Neuronal stem cell (in vitro differentiated cells): ENCODE measurements at regions not wholly inside any gene's neighbourhood (a gene's known extent, or its start where the extent isn't known, plus 50 kb on each side); places are given as distances from the start of the nearest gene placed in this dataset.

Source experiments
- DNase-seq: peaks from one replicate; pipeline ENCODE4 v3.0.0-alpha.2; 2013; ENCODE audit warnings: low spot score
- H2AFZ ChIP-seq: one replicate; pipeline ENCODE4 v1.6.1; 2013; ENCODE audit warnings: mild to moderate bottlenecking, low read length, inconsistent platforms
- H2AK5ac ChIP-seq: 2 replicates; pipeline ENCODE4 v1.6.1; 2013; ENCODE audit warnings: low read depth, mild to moderate bottlenecking, inconsistent platforms, low read length, moderate library complexity, mixed read lengths
- H2BK120ac ChIP-seq: 2 replicates; pipeline ENCODE4 v1.6.1; 2013; ENCODE audit warnings: low read depth, mild to moderate bottlenecking, inconsistent platforms, low read length, moderate library complexity, mixed read lengths
- H2BK12ac ChIP-seq: one replicate; pipeline ENCODE4 v1.6.1; 2013; ENCODE audit warnings: low read length, inconsistent platforms
- H2BK15ac ChIP-seq: 2 replicates; pipeline ENCODE4 v1.6.1; 2013; ENCODE audit warnings: mild to moderate bottlenecking, low read length, inconsistent platforms, mixed read lengths
- H2BK5ac ChIP-seq: one replicate; pipeline ENCODE4 v1.6.1; 2013; ENCODE audit warnings: inconsistent platforms, mild to moderate bottlenecking, low read length, moderate library complexity
- H3K14ac ChIP-seq: one replicate; pipeline ENCODE4 v1.6.1; 2013; ENCODE audit warnings: low read length, inconsistent platforms
- H3K18ac ChIP-seq: 2 replicates; pipeline ENCODE4 v1.6.1; 2013; ENCODE audit warnings: low read length, inconsistent platforms
- H3K23ac ChIP-seq: 2 replicates; pipeline ENCODE4 v1.6.1; 2013; ENCODE audit warnings: low read depth, mild to moderate bottlenecking, mixed read lengths, low read length, inconsistent platforms; ENCODE audit not compliant: poor library complexity
- H3K27ac ChIP-seq: replicated peaks from 3 replicates; pipeline ENCODE4 v1.5.1; 2013; ENCODE audit warnings: low read length, inconsistent platforms
- H3K27me3 ChIP-seq, 3 experiments: 2 replicates each; pipeline ENCODE4 v1.6.1; 2013; ENCODE audit warnings: low read length in 3 of 3, mild to moderate bottlenecking in 2 of 3, inconsistent platforms in 1 of 3, low read depth in 1 of 3, mixed read lengths in 1 of 3, moderate library complexity in 1 of 3; ENCODE audit not compliant: control insufficient read depth in 3 of 3, insufficient read depth in 3 of 3
- H3K36me3 ChIP-seq, 2 donors: replicated peaks in 1 of 2; 2 replicates each; pipeline ENCODE4 v1.6.1; 2013; ENCODE audit warnings: low read length in 2 of 2; ENCODE audit not compliant: control insufficient read depth in 2 of 2, insufficient read depth in 2 of 2
- H3K4ac ChIP-seq: 2 replicates; pipeline ENCODE4 v1.6.1; 2013; ENCODE audit warnings: inconsistent platforms, mild to moderate bottlenecking, low read length, moderate library complexity
- H3K4me1 ChIP-seq, 2 donors: 1 replicate in 1 of 2; 2 replicates in 1 of 2; pipeline ENCODE4 v1.6.1; 2013; ENCODE audit warnings: low read length in 2 of 2, low read depth in 1 of 2; ENCODE audit not compliant: control insufficient read depth in 2 of 2, insufficient read depth in 1 of 2
- H3K4me2 ChIP-seq: one replicate; pipeline ENCODE4 v1.6.1; 2013; ENCODE audit warnings: mild to moderate bottlenecking, low read length, inconsistent platforms; ENCODE audit not compliant: insufficient read depth, poor library complexity, severe bottlenecking
- H3K4me3 ChIP-seq, 2 donors: 2 replicates each; pipeline ENCODE4 v1.5.1; 2013; ENCODE audit warnings: low read length in 2 of 2, mild to moderate bottlenecking in 2 of 2, inconsistent platforms in 1 of 2, moderate library complexity in 1 of 2
- H3K79me1 ChIP-seq: one replicate; pipeline ENCODE4 v1.6.1; 2013; ENCODE audit warnings: low read depth, mild to moderate bottlenecking, inconsistent platforms, low read length, moderate library complexity
- H3K9ac ChIP-seq: one replicate; pipeline ENCODE4 v1.6.1; 2013; ENCODE audit warnings: mild to moderate bottlenecking, low read depth, low read length, inconsistent platforms; ENCODE audit not compliant: poor library complexity
- H3K9me3 ChIP-seq, 2 donors: replicated peaks in 1 of 2; 2 replicates each; pipeline versions ENCODE3 to v1.6.1; 2013; ENCODE audit warnings: low read length in 2 of 2, mild to moderate bottlenecking in 2 of 2, inconsistent platforms in 1 of 2, low read depth in 1 of 2, mixed read lengths in 1 of 2, moderate library complexity in 1 of 2; ENCODE audit not compliant: control insufficient read depth in 2 of 2, insufficient read depth in 1 of 2
- H4K8ac ChIP-seq: one replicate; pipeline ENCODE4 v1.6.1; 2013; ENCODE audit warnings: low read depth, mild to moderate bottlenecking, inconsistent platforms, low read length, moderate library complexity
- H4K91ac ChIP-seq: one replicate; pipeline ENCODE4 v1.6.1; 2013; ENCODE audit warnings: low read length, low read depth, mild to moderate bottlenecking, inconsistent platforms; ENCODE audit not compliant: poor library complexity
- WGBS, 2 donors: extraction: QIAGEN DNeasy Blood & Tissue Kit; methylation state at CpG; one replicate each; pipeline ENCODE4 v1.1.7; 2013; ENCODE audit warnings: missing lambda C conversion rate in 2 of 2, mixed read lengths in 1 of 2; ENCODE audit not compliant: insufficient read length in 2 of 2, insufficient replicate concordance in 1 of 2; ENCODE audit errors: extremely low coverage in 2 of 2; 5-methylcytosine and 5-hydroxymethylcytosine counted together

- no peak for DNase-seq
- no CpG with 5 or more reads among the region's 1 CpG for WGBS, 2 donors
- H3K4ac ChIP-seq, result no peak overlapping the region
- H3K18ac ChIP-seq, result no peak overlapping the region
- no peaks in the 10 kb centered on the region for H3K27me3 ChIP-seq
- H3K36me3 ChIP-seq, result no peaks in the 10 kb centered on the region
- no peak overlapping the region for H4K91ac ChIP-seq
- H2BK12ac ChIP-seq, result no peak overlapping the region
- H3K9me3 ChIP-seq, result no peaks in the 10 kb centered on the region
- no peak overlapping the region for H2AK5ac ChIP-seq
- no peak overlapping the region for H4K8ac ChIP-seq
- no peak overlapping the region for H3K4me2 ChIP-seq
- H3K9ac ChIP-seq, result no peak overlapping the region
- no peak overlapping the region for H3K23ac ChIP-seq
- H2AFZ ChIP-seq, result no peak overlapping the region
- H3K79me1 ChIP-seq, result no peaks in the 10 kb centered on the region
- H3K27ac ChIP-seq, result no peak overlapping the region
- no peak overlapping the region for H2BK5ac ChIP-seq
- H3K4me1 ChIP-seq, result peaks cover 0 to 6% of the 10 kb centered on the region in 2 donors
- H3K14ac ChIP-seq, result no peak overlapping the region
- no peak overlapping the region for H2BK15ac ChIP-seq
- no peak overlapping the region for H2BK120ac ChIP-seq
- no peak overlapping the region for H3K4me3 ChIP-seq
These were observed 261.7 kb upstream of the FAM241A start for GRCh38 chr4:111883557-111883999.

- Histone ChIP-seq H2AFZ (no peak overlapping the region), H3K79me1 (no peaks in the 10 kb centered on the region), H3K36me3 (no peaks in the 10 kb centered on the region), H3K4ac (no peak overlapping the region), H3K27ac (no peak overlapping the region), H2BK12ac (no peak overlapping the region), H2AK5ac (no peak overlapping the region), H4K8ac (no peak overlapping the region), H3K9me3 (no peaks in the 10 kb centered on the region), H3K27me3 (no peaks in the 10 kb centered on the region), H3K4me2 (no peak overlapping the region), H3K9ac (no peak overlapping the region), H2BK120ac (no peak overlapping the region), H2BK15ac (no peak overlapping the region), H3K4me3 (no peak overlapping the region), H3K4me1 (no peaks in the 10 kb centered on the region), H3K23ac (no peak overlapping the region), H4K91ac (no peak overlapping the region), H3K14ac (no peak overlapping the region), H2BK5ac (no peak overlapping the region), H3K18ac (no peak overlapping the region)
- no CpG with 5 or more reads among the region's 4 CpGs for WGBS, 2 donors
- DNase-seq, result no peak
These were observed 254.8 kb upstream of the FAM241A start for GRCh38 chr4:111890412-111890811.

- no peak for DNase-seq
- Histone ChIP-seq H3K4me3 (no peak overlapping the region), H2BK5ac (no peak overlapping the region), H3K4ac (no peak overlapping the region), H2AK5ac (no peak overlapping the region), H3K36me3 (no peaks in the 10 kb centered on the region), H2AFZ (no peak overlapping the region), H3K9me3 (no peaks in the 10 kb centered on the region), H3K14ac (no peak overlapping the region), H3K4me2 (no peak overlapping the region), H3K23ac (no peak overlapping the region), H2BK120ac (no peak overlapping the region), H3K4me1 (no peaks in the 10 kb centered on the region), H2BK12ac (no peak overlapping the region), H4K8ac (no peak overlapping the region), H3K27me3 (no peaks in the 10 kb centered on the region), H3K27ac (no peak overlapping the region), H2BK15ac (no peak overlapping the region), H3K9ac (no peak overlapping the region), H3K18ac (no peak overlapping the region), H3K79me1 (no peaks in the 10 kb centered on the region), H4K91ac (no peak overlapping the region)
- no CpG with 5 or more reads among the region's 4 CpGs for WGBS, 2 donors
These were observed 239.7 kb upstream of the FAM241A start for GRCh38 chr4:111905511-111905910.

GRCh38 chr4:111919639-111920038, 225.6 kb upstream of the FAM241A start:
- no CpG with 5 or more reads among the region's 1 CpG for WGBS, 2 donors
- Histone ChIP-seq H3K9me3 (no peaks in the 10 kb centered on the region), H2BK120ac (no peak overlapping the region)

More at GRCh38 chr4:111919639-111920038, 225.6 kb upstream of the FAM241A start:
- no peak overlapping the region for H2AK5ac ChIP-seq
- H3K4me1 ChIP-seq, result no peaks in the 10 kb centered on the region
- no peak overlapping the region for H3K9ac ChIP-seq
- no peak overlapping the region for H2BK15ac ChIP-seq
- H4K8ac ChIP-seq, result no peak overlapping the region
- H3K23ac ChIP-seq, result no peak overlapping the region
- no peak overlapping the region for H3K27ac ChIP-seq
- no peak overlapping the region for H3K18ac ChIP-seq
- H3K4me2 ChIP-seq, result no peak overlapping the region
- DNase-seq, result no peak
- H2AFZ ChIP-seq, result no peak overlapping the region
- H3K27me3 ChIP-seq, result no peaks in the 10 kb centered on the region
- no peak overlapping the region for H4K91ac ChIP-seq
- H3K4me3 ChIP-seq, result no peak overlapping the region
- no peak overlapping the region for H3K4ac ChIP-seq
- no peaks in the 10 kb centered on the region for H3K36me3 ChIP-seq
- no peak overlapping the region for H2BK5ac ChIP-seq
- no peak overlapping the region for H2BK12ac ChIP-seq
- no peaks in the 10 kb centered on the region for H3K79me1 ChIP-seq
- no peak overlapping the region for H3K14ac ChIP-seq
